Fibroblast of lung (primary cell): ENCODE measurements at regions not wholly inside any gene's neighbourhood (a gene's known extent, or its start where the extent isn't known, plus 50 kb on each side); places are given as distances from the start of the nearest gene placed in this dataset.
"Not testable (repeated sequence)": the region's sequence is repeated elsewhere in the genome, so short reads cannot be mapped to it uniquely, and the experiment has no call there.

ENCODE experiments used
- DNase-seq, 2 donors: peaks; one replicate each; pipeline versions ENCODE4 v3.0.0 to v3.0.0-alpha.2; 2010; ENCODE audit warnings: low read depth in 2 of 2
- H2AFZ ChIP-seq: 2 replicates; pipeline ENCODE4 v1.5.1; 2012; ENCODE audit warnings: low read length, control low read depth, inconsistent platforms
- H3K27ac ChIP-seq: 2 replicates; pipeline ENCODE4 v1.5.1; 2011; ENCODE audit warnings: low read length, control low read depth; ENCODE audit not compliant: insufficient read depth
- H3K27me3 ChIP-seq: 2 replicates; pipeline ENCODE4 v1.5.1; 2011; ENCODE audit warnings: mild to moderate bottlenecking, low read length; ENCODE audit not compliant: control insufficient read depth, insufficient read depth
- H3K36me3 ChIP-seq: 2 replicates; pipeline ENCODE4 v1.5.1; 2011; ENCODE audit warnings: low read length; ENCODE audit not compliant: control insufficient read depth, insufficient read depth
- H3K4me1 ChIP-seq: 2 replicates; pipeline ENCODE4 v1.5.1; 2011; ENCODE audit warnings: low read length; ENCODE audit not compliant: control insufficient read depth, insufficient read depth; ENCODE audit errors: extremely low read depth
- H3K4me2 ChIP-seq: 2 replicates; pipeline ENCODE4 v1.5.1; 2011; ENCODE audit warnings: low read length, control low read depth; ENCODE audit not compliant: insufficient read depth; ENCODE audit errors: extremely low read depth
- H3K4me3 ChIP-seq, 4 experiments: fragments of 200-600 bp in 1 of 4; sonication (generic) in 1 of 4; replicated peaks in 1 of 4; 2 replicates each; pipeline ENCODE4 v1.5.1; 2011 to 2016; ENCODE audit warnings: low read length in 4 of 4, low read depth in 3 of 4, mild to moderate bottlenecking in 3 of 4, control low read depth in 2 of 4, inconsistent platforms in 1 of 4, mixed read lengths in 1 of 4; ENCODE audit not compliant: insufficient read depth in 1 of 4; ENCODE audit errors: control extremely low read depth in 1 of 4
- H3K79me2 ChIP-seq: 2 replicates; pipeline ENCODE4 v1.5.1; 2012; ENCODE audit warnings: mild to moderate bottlenecking, low read length, inconsistent platforms; ENCODE audit not compliant: control insufficient read depth, insufficient read depth
- H3K9ac ChIP-seq: 2 replicates; pipeline ENCODE4 v1.5.1; 2011; ENCODE audit warnings: mild to moderate bottlenecking, low read length, control low read depth; ENCODE audit not compliant: insufficient read depth
- H3K9me3 ChIP-seq: 2 replicates; pipeline ENCODE4 v1.5.1; 2012; ENCODE audit warnings: low read depth, low read length; ENCODE audit not compliant: control insufficient read depth, insufficient read depth
- H4K20me1 ChIP-seq: 2 replicates; pipeline ENCODE4 v1.5.1; 2011; ENCODE audit warnings: low read length; ENCODE audit not compliant: control insufficient read depth, insufficient read depth; ENCODE audit errors: extremely low read depth
- CTCF ChIP-seq, 2 donors: IDR thresholded peaks in 1 of 2; conservative IDR thresholded peaks in 1 of 2; 1 replicate in 1 of 2; 2 replicates in 1 of 2; pipeline ENCODE4 v1.5.1; 2011 to 2012; ENCODE audit warnings: low read length in 2 of 2, control low read depth in 1 of 2, inconsistent platforms in 1 of 2, low read depth in 1 of 2, mild to moderate bottlenecking in 1 of 2
- EZH2 ChIP-seq: IDR thresholded peaks from 2 replicates; pipeline ENCODE4 v1.5.1; 2012; ENCODE audit warnings: low read length, control low read depth, mild to moderate bottlenecking; ENCODE audit errors: missing control alignments

GRCh38 chr5:148884339-148885020 is 58.1 kb downstream of the ADRB2 start:
- no peak for TF ChIP-seq EZH2
- no peak for TF ChIP-seq CTCF (conservative IDR thresholded peaks at IDR 0.05 in 1 of 2, IDR thresholded peaks at IDR 0.05 in 1 of 2; ENCODE audit: low read depth in 1 of 2, low read length in 2 of 2)
- Histone ChIP-seq H3K36me3 (no peaks in the 10 kb centered on the region), H3K79me2 (no peaks in the 10 kb centered on the region), H3K4me2 (no peak overlapping the region), H3K27ac (no peak overlapping the region), H3K27me3 (no peaks in the 10 kb centered on the region), H3K9me3 (no peaks in the 10 kb centered on the region), H3K4me1 (no peaks in the 10 kb centered on the region), H3K9ac (no peak overlapping the region), H4K20me1 (no peaks in the 10 kb centered on the region), H2AFZ (no peak overlapping the region), H3K4me3 (no peak overlapping the region)
- no peak for DNase-seq

DNA sequence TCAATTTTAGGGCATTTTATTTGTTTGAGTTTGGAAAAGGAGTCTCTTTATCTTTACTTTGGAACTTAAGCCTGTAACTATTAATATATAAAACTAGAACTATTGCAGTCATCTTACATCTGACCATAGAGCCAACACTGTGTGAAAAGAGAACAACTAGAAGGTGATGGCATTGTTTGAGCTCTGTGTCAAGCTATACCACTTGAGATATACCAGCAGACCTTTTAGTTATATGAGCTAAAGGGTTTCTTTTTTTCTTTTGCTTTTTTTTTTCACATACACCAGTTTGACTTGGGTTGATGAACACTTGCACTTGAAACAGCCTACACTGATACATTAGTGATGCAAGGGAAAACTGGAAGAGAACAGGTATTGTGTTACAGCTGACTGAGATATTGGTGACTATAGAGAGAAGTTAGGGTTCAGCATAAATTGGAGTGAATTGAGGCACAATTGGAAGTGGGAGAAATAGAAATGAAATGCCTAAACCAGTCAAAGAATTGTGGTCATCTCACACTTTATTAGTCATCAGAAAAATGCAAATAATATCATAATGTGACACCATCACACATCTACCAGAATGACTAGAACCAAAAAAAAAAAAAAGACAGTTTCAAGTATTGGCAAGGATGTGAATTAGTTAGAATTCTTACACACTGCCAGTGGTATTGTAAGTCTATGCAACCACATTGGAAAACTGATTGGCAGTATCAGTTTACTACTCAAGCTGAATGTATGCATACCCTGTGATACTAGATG is 60.9 kb downstream of the ADRB2 start:
- Histone ChIP-seq H3K36me3 (no peaks in the 10 kb centered on the region), H3K9me3 (no peaks in the 10 kb centered on the region), H3K4me3 (no peak overlapping the region), H4K20me1 (no peaks in the 10 kb centered on the region), H2AFZ (no peak overlapping the region), H3K79me2 (no peaks in the 10 kb centered on the region), H3K9ac (no peak overlapping the region), H3K4me1 (no peaks in the 10 kb centered on the region), H3K27me3 (no peaks in the 10 kb centered on the region), H3K4me2 (no peak overlapping the region), H3K27ac (no peak overlapping the region)
- no peak for DNase-seq
- TF ChIP-seq CTCF (conservative IDR thresholded peaks at IDR 0.05 in 1 of 2, IDR thresholded peaks at IDR 0.05 in 1 of 2; ENCODE audit: low read depth in 1 of 2, low read length in 2 of 2) (no peak), EZH2 (no peak)

- not testable (repeated sequence) for H4K20me1 ChIP-seq, H3K27ac ChIP-seq
These were observed 63.5 kb downstream of the ADRB2 start for GRCh38 chr5:148889936-148890335.

DNA sequence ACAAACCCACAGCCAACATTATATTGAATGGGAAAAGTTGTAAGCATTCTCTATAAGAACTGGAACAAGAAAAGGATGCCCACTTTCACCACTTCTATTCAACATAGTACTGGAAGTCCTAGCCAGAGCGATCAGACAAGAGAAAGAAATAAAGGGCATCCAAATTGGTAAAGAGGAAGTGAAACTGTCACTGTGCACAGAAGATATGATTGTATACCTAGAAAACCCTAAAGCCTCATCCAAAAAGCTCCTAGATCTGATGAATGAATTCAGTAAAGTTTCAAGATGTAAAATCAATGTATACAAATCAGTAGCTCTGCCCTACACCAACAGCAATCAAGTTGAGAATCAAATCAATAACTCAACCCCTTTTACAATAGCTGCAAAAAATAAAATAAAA is 69.0 kb downstream of the ADRB2 start:
- H3K9ac ChIP-seq, H3K9me3 ChIP-seq, DNase-seq, H3K79me2 ChIP-seq, H3K4me1 ChIP-seq, H3K27me3 ChIP-seq, H3K4me2 ChIP-seq, H4K20me1 ChIP-seq, H3K36me3 ChIP-seq, H2AFZ ChIP-seq, H3K4me3 ChIP-seq, H3K27ac ChIP-seq: not testable (repeated sequence)

More at GRCh38 chr5:148889936-148890335, 63.5 kb downstream of the ADRB2 start:
- not testable (repeated sequence) for H3K4me2 ChIP-seq, H3K27me3 ChIP-seq, H3K9me3 ChIP-seq, H3K79me2 ChIP-seq, H3K4me3 ChIP-seq, H3K9ac ChIP-seq, H3K4me1 ChIP-seq, H3K36me3 ChIP-seq, DNase-seq, H2AFZ ChIP-seq
